H1 (cell line): ENCODE measurements at regions not wholly inside any gene's neighbourhood (a gene's known extent, or its start where the extent isn't known, plus 50 kb on each side); places are given as distances from the start of the nearest gene placed in this dataset.

ENCODE experiments used
- CTCF ChIA-PET: fragments of 300-600 bp; sonication (Branson Sonifier 250); formaldehyde crosslinking; loops from one replicate; lab custom pipeline; 2021; ENCODE audit not compliant: partially characterized antibody; lab: Charles Lee
- POLR2A ChIA-PET: fragments of 300-600 bp; sonication (Branson Sonifier 250); formaldehyde crosslinking; loops from one replicate; lab custom pipeline; 2021; ENCODE audit warnings: inconsistent platforms; ENCODE audit not compliant: partially characterized antibody; lab: Charles Lee
- DNase-seq, 2 experiments: peaks; one replicate each; pipeline versions ENCODE4 v3.0.0 to v3.0.0-alpha.2; 2010 to 2022; ENCODE audit warnings: low spot score in 2 of 2, low read depth in 1 of 2, mixed read lengths in 1 of 2
- FAIRE-seq: peaks from 2 replicates; lab custom pipeline; 2011; peaks lifted over from hg19 to GRCh38; lab: Jason Lieb, UNC
- H2AFZ ChIP-seq: 2 replicates; pipeline ENCODE4 v1.8.1; 2012; ENCODE audit warnings: low read length, inconsistent platforms
- H2AK5ac ChIP-seq: 2 replicates; pipeline ENCODE4 v1.6.1; 2013; ENCODE audit warnings: low read depth, low read length
- H2BK120ac ChIP-seq: replicated peaks from 2 replicates; pipeline ENCODE3; 2013; ENCODE audit warnings: low read depth, low read length, inconsistent platforms
- H2BK12ac ChIP-seq: 2 replicates; pipeline ENCODE4 v1.6.1; 2013; ENCODE audit warnings: low read depth, low read length
- H2BK15ac ChIP-seq: 2 replicates; pipeline ENCODE4 v1.6.1; 2013; ENCODE audit warnings: low read length
- H2BK20ac ChIP-seq: 2 replicates; pipeline ENCODE4 v1.6.1; 2013; ENCODE audit warnings: low read length
- H2BK5ac ChIP-seq: 2 replicates; pipeline ENCODE4 v1.6.1; 2013; ENCODE audit warnings: low read depth, low read length
- H3K14ac ChIP-seq: 2 replicates; pipeline ENCODE4 v1.6.1; 2013; ENCODE audit warnings: inconsistent platforms; ENCODE audit not compliant: insufficient read length
- H3K18ac ChIP-seq: 2 replicates; pipeline ENCODE4 v1.6.1; 2013; ENCODE audit warnings: low read length; ENCODE audit errors: extremely low read depth
- H3K23ac ChIP-seq: 2 replicates; pipeline ENCODE4 v1.6.1; 2013; ENCODE audit warnings: inconsistent platforms; ENCODE audit not compliant: insufficient read length
- H3K23me2 ChIP-seq: 2 replicates; pipeline ENCODE4 v1.6.1; 2013; ENCODE audit warnings: low read depth, low read length
- H3K27ac ChIP-seq: 2 replicates; pipeline ENCODE4 v1.6.1; 2011; ENCODE audit warnings: low read depth, low read length, inconsistent platforms
- H3K27me3 ChIP-seq, 4 experiments: replicated peaks in 1 of 4; 1 replicate in 1 of 4; 2 replicates in 3 of 4; pipeline versions ENCODE4 v1.6.1 to v1.8.1; 2011 to 2013; ENCODE audit warnings: low read length in 3 of 4, mild to moderate bottlenecking in 3 of 4, inconsistent platforms in 2 of 4, mixed read lengths in 2 of 4, moderate library complexity in 1 of 4; ENCODE audit not compliant: control insufficient read depth in 3 of 4, insufficient read depth in 3 of 4; ENCODE audit errors: extremely low read depth in 1 of 4
- H3K36me3 ChIP-seq, 4 experiments: 2 replicates each; pipeline versions ENCODE4 v1.6.1 to v1.8.1; 2011 to 2013; ENCODE audit warnings: mild to moderate bottlenecking in 4 of 4, low read length in 3 of 4, moderate library complexity in 2 of 4, control low read depth in 1 of 4, inconsistent platforms in 1 of 4; ENCODE audit not compliant: insufficient read depth in 4 of 4, control insufficient read depth in 2 of 4
- H3K4ac ChIP-seq: replicated peaks from 2 replicates; pipeline ENCODE3; 2013; ENCODE audit warnings: low read length, low read depth, mixed read lengths, inconsistent platforms; ENCODE audit not compliant: insufficient read length
- H3K4me1 ChIP-seq, 4 experiments: replicated peaks in 1 of 4; 1 replicate in 1 of 4; 2 replicates in 3 of 4; pipeline versions ENCODE4 v1.6.1 to v1.8.1; 2011 to 2013; ENCODE audit warnings: low read length in 3 of 4, inconsistent platforms in 2 of 4, mixed read lengths in 1 of 4; ENCODE audit not compliant: insufficient read depth in 4 of 4, control insufficient read depth in 3 of 4
- H3K4me2 ChIP-seq, 2 experiments: 2 replicates each; pipeline versions ENCODE4 v1.6.1 to v1.8.1; 2011 to 2013; ENCODE audit warnings: low read depth in 2 of 2, low read length in 2 of 2, control low read depth in 1 of 2, inconsistent platforms in 1 of 2, mild to moderate bottlenecking in 1 of 2; ENCODE audit not compliant: insufficient read depth in 1 of 2
- H3K4me3 ChIP-seq, 4 experiments: fragments of 200-600, 300-600 bp in 1 of 4; sonication (generic), shearing (Covaris generic), sonication (Bioruptor Twin) in 1 of 4; 2 replicates each; pipeline versions ENCODE4 v1.5.1 to v1.8.1; 2011 to 2016; ENCODE audit warnings: low read length in 4 of 4, low read depth in 3 of 4, control low read depth in 2 of 4, inconsistent platforms in 2 of 4, mild to moderate bottlenecking in 2 of 4, mixed read lengths in 1 of 4, moderate library complexity in 1 of 4; ENCODE audit not compliant: insufficient read depth in 2 of 4; ENCODE audit errors: extremely low read depth in 1 of 4
- H3K56ac ChIP-seq: replicated peaks from 2 replicates; pipeline ENCODE3; 2013; ENCODE audit warnings: low read depth, mild to moderate bottlenecking, mixed read lengths, low read length, inconsistent platforms; ENCODE audit not compliant: insufficient read length
- H3K79me1 ChIP-seq: 2 replicates; pipeline ENCODE4 v1.6.1; 2013; ENCODE audit warnings: low read depth, low read length, control low read depth
- H3K79me2 ChIP-seq, 2 experiments: 2 replicates each; pipeline versions ENCODE4 v1.6.1 to v1.8.1; 2012 to 2013; ENCODE audit warnings: low read length in 2 of 2, mild to moderate bottlenecking in 2 of 2, inconsistent platforms in 1 of 2; ENCODE audit not compliant: insufficient read depth in 2 of 2, control insufficient read depth in 1 of 2
- H3K9ac ChIP-seq, 4 experiments: replicated peaks in 1 of 4; 1 replicate in 1 of 4; 2 replicates in 3 of 4; pipeline versions ENCODE4 v1.6.1 to v1.8.1; 2011 to 2013; ENCODE audit warnings: low read depth in 3 of 4, low read length in 3 of 4, control low read depth in 2 of 4, mild to moderate bottlenecking in 2 of 4, moderate library complexity in 2 of 4, inconsistent platforms in 1 of 4; ENCODE audit errors: extremely low read depth in 1 of 4
- H3K9me3 ChIP-seq, 2 experiments: 2 replicates each; pipeline versions ENCODE4 v1.6.1 to v1.8.1; 2012 to 2013; ENCODE audit warnings: mild to moderate bottlenecking in 2 of 2, moderate library complexity in 2 of 2, control low read depth in 1 of 2, inconsistent platforms in 1 of 2, low read depth in 1 of 2, low read length in 1 of 2, mixed read lengths in 1 of 2; ENCODE audit not compliant: insufficient read depth in 2 of 2
- H4K20me1 ChIP-seq, 2 experiments: replicated peaks in 1 of 2; 2 replicates each; pipeline versions ENCODE3 to v1.8.1; 2011 to 2013; ENCODE audit warnings: inconsistent platforms in 2 of 2, low read length in 2 of 2, mild to moderate bottlenecking in 1 of 2; ENCODE audit not compliant: insufficient read depth in 2 of 2, control insufficient read depth in 1 of 2
- H4K5ac ChIP-seq: 2 replicates; pipeline ENCODE4 v1.6.1; 2013; ENCODE audit warnings: low read length, low read depth, mixed read lengths, inconsistent platforms; ENCODE audit not compliant: insufficient read length
- H4K8ac ChIP-seq: 2 replicates; pipeline ENCODE4 v1.8.0; 2013; ENCODE audit warnings: mild to moderate bottlenecking, moderate library complexity, low read length, inconsistent platforms; ENCODE audit not compliant: insufficient read depth; ENCODE audit errors: extremely low read depth
- H4K91ac ChIP-seq: replicated peaks from 2 replicates; pipeline ENCODE3; 2013; ENCODE audit warnings: low read length, mixed read lengths, inconsistent platforms; ENCODE audit not compliant: insufficient read length
- BACH1 ChIP-seq: IDR thresholded peaks from 2 replicates; pipeline ENCODE4 v1.6.1; 2012; ENCODE audit warnings: low read length, improper control_type of control experiment
- CHD2 ChIP-seq: IDR thresholded peaks from 2 replicates; pipeline ENCODE4 v1.6.1; 2012; ENCODE audit warnings: low read length, improper control_type of control experiment
- CREB1 ChIP-seq: IDR thresholded peaks from 2 replicates; pipeline ENCODE4 v1.6.1; 2012; ENCODE audit warnings: inconsistent platforms
- EZH2 ChIP-seq: fragments of 200-600 bp; sonication (generic); IDR thresholded peaks from 2 replicates; pipeline ENCODE4 v1.7.1; 2012; ENCODE audit warnings: low read depth, mild to moderate bottlenecking, moderate library complexity, low read length, inconsistent platforms; ENCODE audit not compliant: severe bottlenecking
- FOSL1 ChIP-seq: IDR thresholded peaks from 2 replicates; pipeline ENCODE4 v1.6.1; 2011; ENCODE audit warnings: mild to moderate bottlenecking, low read depth, low read length, moderate library complexity; ENCODE audit not compliant: insufficient read depth
- GTF2F1 ChIP-seq: IDR thresholded peaks from 2 replicates; pipeline ENCODE4 v1.6.1; 2012; ENCODE audit warnings: low read depth, low read length, improper control_type of control experiment, borderline replicate concordance
- POU5F1 ChIP-seq: IDR thresholded peaks from 2 replicates; pipeline ENCODE4 v1.6.1; 2011; ENCODE audit warnings: low read depth, mild to moderate bottlenecking, low read length, moderate library complexity
- SIX5 ChIP-seq: IDR thresholded peaks from 2 replicates; pipeline ENCODE4 v1.6.1; 2011; ENCODE audit warnings: mild to moderate bottlenecking, low read depth, low read length
- SP1 ChIP-seq: IDR thresholded peaks from 2 replicates; pipeline ENCODE4 v1.6.1; 2011; ENCODE audit warnings: low read depth, low read length
- WGBS, 2 experiments: shearing (Covaris generic) in 1 of 2; methylation state at CpG; one replicate each; pipeline versions ENCODE4 v1.1.6 to v1.1.7; 2013 to 2015; ENCODE audit warnings: low lambda C conversion rate in 2 of 2, mixed read lengths in 2 of 2, inconsistent platforms in 1 of 2, low coverage in 1 of 2, missing lambda C conversion rate in 1 of 2; ENCODE audit not compliant: insufficient replicate concordance in 2 of 2, insufficient coverage in 1 of 2, insufficient read length in 1 of 2; ENCODE audit errors: extremely low coverage in 1 of 2, missing lambda C conversion rate in 1 of 2; 5-methylcytosine and 5-hydroxymethylcytosine counted together

DNA sequence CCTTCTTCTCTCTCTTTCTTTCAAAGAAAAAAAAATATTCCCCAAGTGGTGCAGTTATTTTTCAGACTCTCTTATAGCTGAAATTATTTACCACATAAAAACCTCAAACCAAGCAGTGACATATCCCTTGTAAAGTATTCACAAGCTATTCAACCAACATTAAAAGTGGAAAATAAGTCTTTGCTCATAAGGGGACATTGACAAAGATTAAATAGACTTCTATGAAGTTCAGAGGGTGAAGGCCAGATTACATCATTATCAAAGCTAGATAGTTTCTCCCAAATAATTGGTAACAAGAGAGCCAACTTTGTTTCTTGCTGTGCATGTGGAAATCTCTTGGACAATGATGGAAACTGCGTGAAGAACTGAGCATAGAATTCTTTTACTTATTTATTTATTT lies 379.8 kb upstream of the RSPO3 start:
- FAIRE-seq (no peak), DNase-seq (no peak)
- no peaks in the 10 kb centered on the region for H3K36me3 ChIP-seq
- H3K27me3 ChIP-seq = no peaks in the 10 kb centered on the region
- no peaks in the 10 kb centered on the region for H4K20me1 ChIP-seq
- no peak overlapping the region for H3K4me3 ChIP-seq
- ChIA-PET CTCF (interaction anchor here (0.7 to 0.9 kb wide), 2 partner anchors 111 to 408 kb away, joined by 3 to 4 read pairs; no protein-coding TSS in a partner anchor), POLR2A (no interaction called here)
- no peak overlapping the region for H3K18ac ChIP-seq
- no peak overlapping the region for H2BK12ac ChIP-seq
- H4K91ac ChIP-seq = no peak overlapping the region
- no peak overlapping the region for H3K4me2 ChIP-seq
- no peak for TF ChIP-seq POU5F1
- TF ChIP-seq FOSL1 = no peak
- TF ChIP-seq BACH1 = no peak
- no peak for TF ChIP-seq GTF2F1
- no peak for TF ChIP-seq EZH2
- no peak for TF ChIP-seq CREB1
- TF ChIP-seq CHD2 = no peak
- TF ChIP-seq SIX5 = no peak
- TF ChIP-seq SP1 = no peak
- H3K9ac ChIP-seq = no peak overlapping the region
- no peak overlapping the region for H3K4ac ChIP-seq
- no peaks in the 10 kb centered on the region for H3K79me2 ChIP-seq
- no peaks in the 10 kb centered on the region for H3K79me1 ChIP-seq
- H3K4me1 ChIP-seq = no peaks in the 10 kb centered on the region
- no peak overlapping the region for H2BK15ac ChIP-seq
- H2BK20ac ChIP-seq = no peak overlapping the region
- 85% methylated on average over 1 of the region's 1 CpG; no CpG with 5 or more reads in 1 of the 2 experiments for WGBS, 2 experiments
- H2AK5ac ChIP-seq = no peak overlapping the region
- H3K9me3 ChIP-seq = no peaks in the 10 kb centered on the region
- no peak overlapping the region for H4K8ac ChIP-seq
- no peak overlapping the region for H2AFZ ChIP-seq
- H3K23me2 ChIP-seq = no peaks in the 10 kb centered on the region
- H3K56ac ChIP-seq = no peak overlapping the region
- H3K23ac ChIP-seq = no peak overlapping the region
- H2BK120ac ChIP-seq = no peak overlapping the region
- H4K5ac ChIP-seq = no peak overlapping the region
- no peak overlapping the region for H3K14ac ChIP-seq
- H3K27ac ChIP-seq = no peak overlapping the region
- H2BK5ac ChIP-seq = no peak overlapping the region
